SJSA1 (cell line): ENCODE measurements at regions not wholly inside any gene's neighbourhood (a gene's known extent, or its start where the extent isn't known, plus 50 kb on each side); places are given as distances from the start of the nearest gene placed in this dataset.

ENCODE experiments used
- DNase-seq, 2 experiments: peaks; one replicate each; pipeline ENCODE4 v3.0.0-alpha.2; 2015 to 2020; ENCODE audit warnings: low spot score in 2 of 2, low read depth in 1 of 2
- H3K27ac ChIP-seq: fragments of 250-450 bp; sonication (Bioruptor Pico); 2 replicates; pipeline ENCODE4 v1.5.1; 2020; ENCODE audit warnings: mild to moderate bottlenecking, moderate library complexity
- H3K27me3 ChIP-seq: fragments of 250-450 bp; sonication (Bioruptor Pico); replicated peaks from 2 replicates; pipeline ENCODE4 v1.5.1; 2020; ENCODE audit warnings: mild to moderate bottlenecking, moderate library complexity
- H3K36me3 ChIP-seq: fragments of 250-450 bp; sonication (Bioruptor Pico); 2 replicates; pipeline ENCODE4 v1.5.1; 2020; ENCODE audit warnings: mild to moderate bottlenecking
- H3K4me1 ChIP-seq: fragments of 250-450 bp; sonication (Bioruptor Pico); replicated peaks from 2 replicates; pipeline ENCODE4 v1.6.1; 2021; ENCODE audit warnings: mild to moderate bottlenecking
- H3K4me3 ChIP-seq: fragments of 250-450 bp; sonication (Bioruptor Pico); 2 replicates; pipeline ENCODE4 v1.5.1; 2020; ENCODE audit warnings: mild to moderate bottlenecking
- H3K9me3 ChIP-seq: fragments of 250-450 bp; sonication (Bioruptor Pico); replicated peaks from 2 replicates; pipeline ENCODE4 v1.5.1; 2020; ENCODE audit warnings: mild to moderate bottlenecking

DNA sequence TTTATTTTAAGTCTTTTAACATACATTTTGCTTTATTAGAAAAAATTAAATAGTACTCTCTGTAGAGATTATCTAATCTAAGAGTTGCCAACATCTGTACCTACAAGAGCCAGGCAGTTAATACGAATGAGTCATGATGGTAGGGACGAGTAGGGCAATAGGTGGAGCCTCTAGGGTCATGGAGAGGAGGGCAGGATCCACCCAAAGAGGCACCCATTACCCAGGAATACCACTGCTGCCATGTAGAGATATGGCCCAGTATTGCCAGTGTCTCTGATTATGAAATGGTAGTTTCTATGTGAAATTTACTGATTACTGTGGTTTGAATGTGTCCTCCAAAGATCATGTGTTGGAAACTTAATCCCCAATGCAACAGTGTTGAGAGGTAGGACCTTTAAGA, 170.4 kb downstream of the PIK3R1 start:
- H3K4me1 ChIP-seq: no peaks in the 10 kb centered on the region
- no peak overlapping the region for H3K4me3 ChIP-seq
- no peaks in the 10 kb centered on the region for H3K9me3 ChIP-seq
- no peaks in the 10 kb centered on the region for H3K27me3 ChIP-seq
- no peaks in the 10 kb centered on the region for H3K36me3 ChIP-seq
- no peak overlapping the region for H3K27ac ChIP-seq
- DNase-seq: no peak

DNA sequence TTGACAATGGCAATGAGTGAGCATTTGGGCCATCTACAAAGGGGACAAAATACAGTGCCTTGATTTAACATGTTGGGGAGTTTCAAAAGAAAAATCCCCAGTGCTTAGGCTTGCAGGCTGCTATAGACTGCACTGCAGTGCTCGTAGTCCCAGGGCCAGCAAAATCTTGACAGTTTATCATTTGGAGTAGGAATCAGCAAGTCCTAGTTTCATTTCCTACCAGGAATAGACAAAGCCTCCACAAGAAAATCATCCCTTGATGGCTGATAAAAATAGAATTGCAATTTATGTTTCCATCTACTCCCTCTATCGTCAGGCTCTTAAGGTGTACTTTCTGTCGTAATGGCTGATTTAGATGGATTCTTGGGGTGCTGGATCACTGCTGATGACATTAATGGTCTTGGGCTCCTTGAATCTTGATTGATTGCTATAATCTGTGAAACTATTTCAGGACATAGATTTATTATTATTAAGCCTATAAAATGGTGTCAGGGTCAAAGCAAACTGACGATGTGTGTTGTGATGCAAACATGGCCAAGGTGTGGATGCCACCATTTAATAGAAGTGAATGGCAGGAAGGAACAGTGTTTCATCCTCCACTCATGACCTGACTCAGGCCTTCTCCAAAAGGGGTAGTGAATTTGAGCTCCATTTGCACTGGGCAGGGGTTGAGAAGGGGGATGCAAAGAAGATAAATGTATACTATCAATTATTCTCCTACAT, 171.7 kb downstream of the PIK3R1 start:
- Histone ChIP-seq H3K4me3 (no peak overlapping the region), H3K27me3 (no peaks in the 10 kb centered on the region), H3K36me3 (no peaks in the 10 kb centered on the region), H3K27ac (no peak overlapping the region), H3K9me3 (no peaks in the 10 kb centered on the region), H3K4me1 (no peaks in the 10 kb centered on the region)
- no peak for DNase-seq

DNA sequence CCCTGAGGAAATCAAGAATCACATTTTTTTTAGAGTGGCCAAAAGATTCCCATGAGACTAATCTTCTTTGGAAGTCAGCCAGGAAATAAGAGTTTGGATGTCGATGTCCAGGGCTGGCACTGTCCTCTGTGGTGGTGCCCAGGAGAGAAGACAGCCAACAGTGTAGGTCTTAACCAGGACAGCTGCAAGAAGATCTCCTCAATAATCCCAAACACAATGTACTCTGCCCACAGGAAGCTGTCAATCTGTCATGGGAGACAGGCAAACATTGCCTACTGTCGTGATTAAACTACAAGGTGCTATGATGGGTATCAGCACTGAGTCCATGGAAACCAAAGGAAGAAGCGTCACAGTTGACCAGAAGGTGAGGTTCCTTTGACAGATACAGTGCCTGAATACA, 174.1 kb downstream of the PIK3R1 start:
- no peak for DNase-seq
- no peaks in the 10 kb centered on the region for H3K36me3 ChIP-seq
- H3K4me3 ChIP-seq: no peak overlapping the region
- H3K4me1 ChIP-seq: no peaks in the 10 kb centered on the region
- no peak overlapping the region for H3K27ac ChIP-seq
- H3K9me3 ChIP-seq: no peaks in the 10 kb centered on the region
- H3K27me3 ChIP-seq: no peaks in the 10 kb centered on the region

DNA sequence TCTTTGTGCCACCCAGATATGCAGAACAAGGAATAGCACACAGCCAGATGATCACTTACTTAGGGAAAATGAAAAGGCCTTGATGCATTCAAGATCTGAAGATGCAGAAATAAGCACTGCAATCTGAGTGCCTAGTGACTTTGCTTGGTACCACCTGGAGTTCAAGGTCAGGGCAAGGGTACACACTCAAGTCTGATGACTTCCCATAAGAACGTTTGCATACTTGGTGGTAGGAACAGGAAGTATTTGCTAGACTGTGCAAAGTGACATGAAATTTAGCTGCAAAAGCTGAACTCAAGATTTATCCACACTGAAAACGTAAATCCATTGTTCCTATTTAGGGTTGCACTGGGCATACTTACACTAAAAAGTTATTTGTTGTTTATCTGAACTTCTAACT, 177.1 kb downstream of the PIK3R1 start:
- H3K4me3 ChIP-seq: no peak overlapping the region
- no peaks in the 10 kb centered on the region for H3K4me1 ChIP-seq
- H3K27me3 ChIP-seq: no peaks in the 10 kb centered on the region
- no peaks in the 10 kb centered on the region for H3K9me3 ChIP-seq
- no peak for DNase-seq
- H3K36me3 ChIP-seq: no peaks in the 10 kb centered on the region
- H3K27ac ChIP-seq: no peak overlapping the region

DNA sequence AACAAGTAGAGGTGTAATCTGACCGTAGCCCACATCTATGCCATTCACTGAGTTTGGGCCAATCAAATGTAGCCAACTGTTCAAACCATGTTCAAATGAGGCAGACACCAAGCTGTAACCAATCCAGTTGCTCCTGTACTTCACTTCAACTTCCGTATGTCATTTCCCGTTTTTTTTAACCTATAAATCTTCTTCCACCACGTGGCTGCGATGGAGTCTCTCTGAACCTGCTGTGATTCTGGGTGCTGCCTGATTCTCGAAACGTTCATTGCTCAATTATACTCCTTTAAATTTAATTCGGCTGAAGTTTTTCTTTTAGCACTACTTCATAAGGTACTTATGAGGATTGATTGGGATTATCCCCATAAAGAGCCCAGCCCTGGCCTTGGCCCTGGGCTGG, 179.7 kb downstream of the PIK3R1 start:
- Histone ChIP-seq H3K27me3 (no peaks in the 10 kb centered on the region), H3K4me3 (no peak overlapping the region), H3K9me3 (no peaks in the 10 kb centered on the region)

DNA sequence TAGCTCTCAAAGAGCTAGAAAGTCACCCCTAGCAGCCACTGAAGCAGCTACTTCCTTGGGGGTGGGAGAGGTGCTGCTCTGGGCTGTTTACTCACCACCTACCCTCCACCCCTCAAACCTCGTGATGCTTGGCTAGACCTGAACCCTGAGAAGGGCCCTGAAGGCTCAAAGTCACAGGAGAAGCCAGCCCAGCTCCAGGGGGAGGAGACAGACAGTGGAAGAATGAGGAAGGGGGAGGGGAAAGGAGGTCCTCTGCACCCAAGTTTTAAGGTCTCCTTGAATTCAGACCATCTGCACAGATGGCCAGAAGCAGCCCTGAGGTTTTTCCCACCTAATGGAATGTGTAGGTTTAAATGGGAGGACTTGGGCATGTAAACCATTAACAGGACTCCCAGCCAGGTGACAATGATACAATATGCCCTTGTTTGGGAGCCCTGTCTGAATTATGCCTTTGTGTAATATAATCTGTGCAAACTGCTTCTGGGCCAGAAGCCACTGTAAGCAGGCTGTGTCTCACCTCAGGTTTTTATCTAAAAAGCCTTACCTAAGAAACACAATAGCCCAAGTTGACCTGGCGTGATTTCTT, 180.5 kb downstream of the PIK3R1 start:
- DNase-seq: no peak
- Histone ChIP-seq H3K27me3 (no peaks in the 10 kb centered on the region), H3K9me3 (no peaks in the 10 kb centered on the region), H3K4me3 (no peak overlapping the region), H3K36me3 (no peaks in the 10 kb centered on the region), H3K27ac (no peak overlapping the region), H3K4me1 (no peaks in the 10 kb centered on the region)

More for the DNA sequence above, 179.7 kb downstream of the PIK3R1 start:
- no peak for DNase-seq
- Histone ChIP-seq H3K27ac (no peak overlapping the region), H3K4me1 (no peaks in the 10 kb centered on the region), H3K36me3 (no peaks in the 10 kb centered on the region)

DNA sequence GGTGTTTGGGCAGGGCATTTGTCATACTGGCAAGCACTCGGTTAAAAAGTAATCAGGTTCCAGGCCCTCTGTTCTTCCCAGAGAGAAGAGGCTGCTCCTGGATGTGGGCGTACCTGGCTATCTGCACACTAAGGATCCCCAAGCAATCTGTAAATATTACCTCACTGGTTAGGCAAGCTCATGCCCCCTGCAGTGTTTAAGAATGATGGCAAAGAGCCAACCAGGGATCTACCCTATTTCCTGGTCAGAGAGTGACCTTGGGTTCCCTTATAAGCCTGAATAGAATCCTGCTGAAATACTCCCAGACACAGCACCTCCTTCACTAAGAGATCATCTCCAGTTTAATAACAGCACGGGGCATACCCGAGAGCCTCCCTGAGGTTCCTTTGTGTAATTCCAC, 181.2 kb downstream of the PIK3R1 start:
- Histone ChIP-seq H3K9me3 (no peaks in the 10 kb centered on the region), H3K27me3 (no peaks in the 10 kb centered on the region), H3K27ac (no peak overlapping the region), H3K4me1 (no peaks in the 10 kb centered on the region), H3K4me3 (no peak overlapping the region), H3K36me3 (no peaks in the 10 kb centered on the region)
- DNase-seq: no peak

DNA sequence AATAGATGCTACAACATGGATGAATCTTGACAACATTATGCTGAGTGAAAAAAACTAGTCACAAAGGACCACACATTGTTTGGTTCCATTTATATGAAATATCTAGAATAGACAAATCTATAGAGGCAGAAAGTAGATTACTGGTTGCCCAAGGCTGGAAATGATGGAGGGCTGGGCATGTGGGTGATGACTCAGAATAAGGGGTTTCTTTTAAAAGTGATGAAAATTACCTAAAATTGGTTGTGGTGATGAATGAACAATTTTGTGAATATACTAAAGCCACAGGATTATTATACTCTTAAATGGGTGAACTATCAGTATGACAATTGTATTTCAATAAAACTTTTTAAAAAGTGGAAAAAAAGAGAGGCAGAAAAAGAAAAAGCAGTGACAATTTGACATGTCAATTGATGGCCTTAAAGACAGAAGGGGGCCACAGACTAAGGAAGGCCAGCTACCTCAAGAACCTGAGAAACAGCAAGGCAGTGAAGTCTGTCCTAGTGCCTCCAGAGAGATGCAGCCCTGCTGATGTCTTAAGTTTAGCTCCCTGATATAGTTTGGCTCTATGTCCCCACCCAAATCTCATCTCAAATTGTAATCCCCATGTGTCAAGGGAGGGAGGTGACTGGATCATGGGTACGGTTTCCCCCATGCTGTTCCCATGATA, 182.7 kb downstream of the PIK3R1 start:
- H3K9me3 ChIP-seq: no peaks in the 10 kb centered on the region
- no peak for DNase-seq
- H3K27me3 ChIP-seq: no peaks in the 10 kb centered on the region

DNA sequence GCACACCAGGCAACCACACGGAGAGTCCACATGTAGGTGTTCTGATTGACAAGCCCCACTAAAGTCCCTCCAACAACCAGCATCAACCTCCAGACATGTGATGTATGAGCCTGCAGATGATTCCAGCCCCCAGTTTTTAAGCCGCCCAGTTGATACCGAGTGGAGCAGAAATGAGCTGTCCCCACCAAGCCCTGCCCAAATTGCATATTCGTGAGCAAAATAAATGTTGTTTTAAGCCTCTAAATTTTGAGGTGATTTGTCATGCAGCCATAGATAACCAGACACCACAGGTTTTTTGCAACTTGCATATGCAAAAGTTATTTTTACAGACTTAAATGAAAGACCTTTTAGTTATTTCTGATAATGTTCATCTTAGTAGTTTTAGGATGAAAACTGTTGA, 187.7 kb downstream of the PIK3R1 start:
- H3K4me1 ChIP-seq: no peaks in the 10 kb centered on the region
- H3K36me3 ChIP-seq: no peaks in the 10 kb centered on the region
- H3K9me3 ChIP-seq: no peaks in the 10 kb centered on the region
- H3K27ac ChIP-seq: no peak overlapping the region
- no peaks in the 10 kb centered on the region for H3K27me3 ChIP-seq
- DNase-seq: no peak
- no peak overlapping the region for H3K4me3 ChIP-seq

More for the DNA sequence above, 182.7 kb downstream of the PIK3R1 start:
- no peaks in the 10 kb centered on the region for H3K36me3 ChIP-seq
- H3K4me3 ChIP-seq: no peak overlapping the region
- H3K4me1 ChIP-seq: no peaks in the 10 kb centered on the region
- no peak overlapping the region for H3K27ac ChIP-seq

DNA sequence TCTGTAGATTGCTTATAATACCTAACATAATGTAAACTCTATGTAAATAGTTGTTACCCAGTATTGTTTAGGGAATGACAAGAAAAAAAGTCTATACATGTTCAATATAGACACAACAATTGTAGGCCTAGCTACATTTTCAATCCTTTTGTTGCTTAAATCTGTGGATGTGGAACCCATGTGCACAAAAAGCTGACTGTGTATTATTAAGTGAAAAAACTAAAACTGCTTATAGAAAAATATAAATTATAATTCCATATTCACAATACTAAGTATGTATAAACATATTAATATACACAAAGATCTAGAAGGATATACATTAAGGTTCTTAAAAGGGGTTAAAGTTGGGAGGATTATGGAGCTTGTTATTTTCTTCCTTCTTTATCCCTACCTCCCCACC, 188.7 kb downstream of the PIK3R1 start:
- H3K4me3 ChIP-seq: no peak overlapping the region
- no peaks in the 10 kb centered on the region for H3K4me1 ChIP-seq
- H3K27me3 ChIP-seq: no peaks in the 10 kb centered on the region
- no peaks in the 10 kb centered on the region for H3K9me3 ChIP-seq
- DNase-seq: no peak
- no peak overlapping the region for H3K27ac ChIP-seq
- no peaks in the 10 kb centered on the region for H3K36me3 ChIP-seq

DNA sequence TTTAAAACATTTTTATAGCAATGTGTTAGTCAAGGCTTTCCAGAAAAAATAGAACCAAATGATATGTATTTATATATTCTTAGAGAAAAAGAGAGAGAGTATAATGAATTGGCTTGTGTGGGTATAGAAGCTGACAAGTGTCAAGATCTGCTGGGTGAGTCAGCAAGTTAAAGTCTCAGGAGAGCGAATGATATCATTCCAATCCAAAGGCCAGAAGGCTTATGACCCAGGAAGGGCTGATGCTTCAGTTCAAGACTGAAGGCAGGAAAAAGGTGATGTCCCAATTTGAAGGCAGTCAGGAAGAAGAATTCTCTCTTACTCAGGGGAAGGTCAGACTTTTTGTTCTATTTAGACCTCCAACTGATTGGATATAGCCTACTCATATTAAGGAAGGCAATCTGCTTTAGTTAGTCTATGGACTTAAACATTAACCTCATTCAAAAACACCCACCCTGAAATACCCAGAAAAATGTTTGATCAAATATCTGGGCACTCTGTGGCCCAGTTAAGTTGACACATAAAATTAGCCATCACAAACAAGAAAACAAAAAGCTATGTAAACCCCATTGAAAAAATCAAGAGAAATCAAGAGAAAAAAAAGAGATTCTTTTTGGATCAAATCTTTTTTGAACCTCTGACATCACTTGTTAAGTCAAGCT, 189.6 kb downstream of the PIK3R1 start:
- H3K27me3 ChIP-seq: no peaks in the 10 kb centered on the region
- DNase-seq: no peak
- H3K4me1 ChIP-seq: no peaks in the 10 kb centered on the region
- no peaks in the 10 kb centered on the region for H3K9me3 ChIP-seq
- no peaks in the 10 kb centered on the region for H3K36me3 ChIP-seq
- H3K27ac ChIP-seq: no peak overlapping the region
- H3K4me3 ChIP-seq: no peak overlapping the region

DNA sequence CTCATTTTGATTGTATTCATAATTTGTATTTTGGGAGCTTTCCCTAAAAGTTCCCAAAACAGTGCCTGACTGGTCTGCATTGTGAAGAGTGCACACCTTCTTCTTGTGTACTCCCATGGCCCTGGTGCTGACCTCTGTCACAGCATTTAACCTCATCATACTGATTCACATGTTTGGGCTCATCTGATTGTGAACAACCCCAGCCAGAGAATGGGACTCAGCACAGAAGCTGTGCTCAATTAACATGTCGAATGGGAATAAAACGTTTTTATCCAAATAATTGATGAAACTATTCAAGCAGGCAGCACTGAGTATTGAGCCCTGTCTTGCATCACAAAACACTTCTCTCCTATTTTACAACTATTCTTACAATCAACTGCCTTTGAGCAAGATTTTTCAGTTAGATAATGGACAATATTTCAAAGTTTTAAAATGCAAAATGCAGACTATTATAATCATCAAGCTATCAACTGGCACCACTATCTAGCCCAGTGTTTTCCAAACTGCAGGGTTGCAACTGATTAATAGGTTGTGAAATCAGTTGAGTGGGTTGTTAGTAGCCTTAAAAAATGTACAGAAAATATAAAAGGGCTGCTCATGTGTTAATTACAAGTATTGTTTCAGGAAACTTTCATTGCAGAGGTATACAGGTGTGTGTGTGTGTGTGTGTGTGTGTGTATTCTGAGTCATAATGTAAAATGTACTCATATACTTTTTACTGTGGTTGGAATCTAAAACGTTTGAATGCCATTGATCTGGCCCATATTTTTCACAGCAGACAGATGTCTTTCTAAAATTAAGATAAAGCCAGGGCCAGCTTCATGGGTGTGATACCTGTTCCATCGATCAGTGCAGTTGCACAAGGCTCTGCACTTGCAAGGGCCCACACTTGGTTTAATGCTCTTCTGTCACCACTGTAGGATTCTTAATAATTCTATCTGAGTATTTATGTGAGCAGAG, 190.5 kb downstream of the PIK3R1 start:
- no peak overlapping the region for H3K4me3 ChIP-seq
- H3K4me1 ChIP-seq: no peaks in the 10 kb centered on the region
- H3K27me3 ChIP-seq: no peaks in the 10 kb centered on the region
- no peaks in the 10 kb centered on the region for H3K9me3 ChIP-seq
- H3K36me3 ChIP-seq: no peaks in the 10 kb centered on the region
- DNase-seq: no peak
- no peak overlapping the region for H3K27ac ChIP-seq

DNA sequence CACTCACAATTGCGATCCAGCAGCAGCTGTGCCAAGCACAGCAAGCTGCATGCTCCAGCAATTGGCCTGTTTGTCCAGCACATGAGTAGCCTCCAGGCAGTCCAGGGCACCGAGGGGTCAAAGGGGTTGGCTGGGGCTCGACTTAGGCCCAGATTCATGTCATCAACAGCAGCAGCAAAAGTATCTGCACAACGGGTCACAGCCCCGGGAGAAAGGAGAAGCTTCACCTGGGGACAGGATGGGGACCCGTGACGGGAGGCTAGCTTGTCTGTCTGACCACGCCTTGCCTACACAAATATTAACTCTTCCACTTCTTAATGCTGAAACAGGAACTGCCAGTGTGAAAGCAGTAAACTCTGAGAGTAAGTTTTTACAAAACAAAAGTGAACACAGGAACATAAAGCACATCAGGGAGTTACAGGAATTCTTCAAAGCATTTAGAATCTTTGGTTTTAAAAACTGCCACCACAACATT, 191.2 kb downstream of the PIK3R1 start:
- H3K4me3 ChIP-seq: no peak overlapping the region
- H3K9me3 ChIP-seq: no peaks in the 10 kb centered on the region
- no peaks in the 10 kb centered on the region for H3K27me3 ChIP-seq
- no peak overlapping the region for H3K27ac ChIP-seq
- no peaks in the 10 kb centered on the region for H3K4me1 ChIP-seq
- DNase-seq: no peak
- H3K36me3 ChIP-seq: no peaks in the 10 kb centered on the region
